B cell (primary cell): ENCODE measurements at regions not wholly inside any gene's neighbourhood (a gene's known extent, or its start where the extent isn't known, plus 50 kb on each side); places are given as distances from the start of the nearest gene placed in this dataset.

Source experiments
- ATAC-seq: fragments of 200-7000 bp; cut with Tn5 transposase; one replicate; pipeline ENCODE4 v1.10.0; 2021; ENCODE audit warnings: low read depth, mild to moderate bottlenecking, moderate number of reproducible peaks, moderate library complexity
- CTCF ChIA-PET: fragments of 350-600 bp; sonication (Branson Sonifier 250); formaldehyde crosslinking; loops from one replicate; lab custom pipeline; 2021; ENCODE audit warnings: antibody characterized with exemption, inconsistent platforms; lab: Charles Lee
- POLR2A ChIA-PET: fragments of 350-600 bp; sonication (Branson Sonifier 250); formaldehyde crosslinking; loops from one replicate; lab custom pipeline; 2021; ENCODE audit warnings: antibody characterized with exemption; lab: Charles Lee
- DNase-seq: peaks from one replicate; pipeline ENCODE4 v3.0.0; 2013
- H2AFZ ChIP-seq: 2 replicates; pipeline ENCODE4 v1.6.1; 2012; ENCODE audit warnings: mild to moderate bottlenecking, low read depth, low read length; ENCODE audit not compliant: insufficient read depth, poor library complexity, severe bottlenecking
- H3K27ac ChIP-seq, 2 donors: 1 replicate in 1 of 2; 2 replicates in 1 of 2; pipeline ENCODE4 v1.5.1; 2012 to 2013; ENCODE audit warnings: low read length in 2 of 2, mild to moderate bottlenecking in 2 of 2, moderate library complexity in 1 of 2
- H3K27me3 ChIP-seq, 4 experiments: fragments of 200-600 bp in 1 of 4; sonication (generic) in 1 of 4; replicated peaks in 1 of 4; 1 replicate in 2 of 4; 2 replicates in 2 of 4; pipeline versions ENCODE4 v1.6.1 to v1.7.0; 2013 to 2016; ENCODE audit warnings: low read length in 3 of 4, mild to moderate bottlenecking in 2 of 4, mixed read lengths in 1 of 4, moderate library complexity in 1 of 4; ENCODE audit not compliant: insufficient read depth in 4 of 4, control insufficient read depth in 3 of 4; ENCODE audit errors: control extremely low read depth in 1 of 4
- H3K36me3 ChIP-seq, 2 experiments: replicated peaks in 1 of 2; 1 replicate in 1 of 2; 2 replicates in 1 of 2; pipeline versions ENCODE4 v1.6.1 to v1.7.1; 2013; ENCODE audit warnings: low read length in 1 of 2; ENCODE audit not compliant: insufficient read depth in 2 of 2, control insufficient read depth in 1 of 2; ENCODE audit errors: control extremely low read depth in 1 of 2, extremely low read depth in 1 of 2
- H3K4me1 ChIP-seq, 2 donors: fragments of 200-600 bp in 1 of 2; sonication (generic) in 1 of 2; 1 replicate in 1 of 2; 2 replicates in 1 of 2; pipeline versions ENCODE4 v1.5.1 to v1.6.1; 2013 to 2017; ENCODE audit warnings: low read length in 2 of 2; ENCODE audit not compliant: control insufficient read depth in 2 of 2, insufficient read depth in 2 of 2
- H3K4me2 ChIP-seq: replicated peaks from 2 replicates; pipeline ENCODE3; 2012; ENCODE audit warnings: mild to moderate bottlenecking, low read depth, low read length; ENCODE audit not compliant: poor library complexity, severe bottlenecking
- H3K4me3 ChIP-seq, 5 experiments: fragments of 200-600 bp in 1 of 5; sonication (generic) in 1 of 5; 1 replicate in 3 of 5; 2 replicates in 2 of 5; pipeline versions ENCODE4 v1.5.1 to v1.7.0; 2011 to 2016; ENCODE audit warnings: low read length in 4 of 5, mild to moderate bottlenecking in 4 of 5, low read depth in 2 of 5, control low read depth in 1 of 5, moderate library complexity in 1 of 5; ENCODE audit not compliant: insufficient read depth in 1 of 5; ENCODE audit errors: control extremely low read depth in 1 of 5, extremely low read depth in 1 of 5
- H3K79me2 ChIP-seq: fragments of 200-600 bp; sonication (generic); one replicate; pipeline ENCODE4 v1.6.0; 2016; ENCODE audit warnings: low read length; ENCODE audit not compliant: control insufficient read depth, insufficient read depth
- H3K9ac ChIP-seq: fragments of 200-600 bp; sonication (generic); 2 replicates; pipeline ENCODE4 v1.6.1; 2017; ENCODE audit warnings: mild to moderate bottlenecking, low read length, moderate library complexity
- H3K9me3 ChIP-seq, 3 donors: one replicate each; pipeline versions ENCODE4 v1.6.1 to v1.7.1; 2013; ENCODE audit warnings: low read length in 2 of 3; ENCODE audit not compliant: control insufficient read depth in 2 of 3, insufficient read depth in 1 of 3; ENCODE audit errors: control extremely low read depth in 1 of 3
- H4K20me1 ChIP-seq: 2 replicates; pipeline ENCODE4 v1.6.0; 2012; ENCODE audit warnings: mild to moderate bottlenecking, low read length; ENCODE audit not compliant: insufficient read depth, control insufficient read depth, poor library complexity, severe bottlenecking
- H3K27ac Mint-ChIP-seq: one replicate; pipeline ENCODE4 v1.8.0; 2021; ENCODE audit warnings: mixed read lengths
- H3K27me3 Mint-ChIP-seq: one replicate; pipeline ENCODE4 v1.8.0; 2021; ENCODE audit warnings: mixed read lengths
- H3K4me1 Mint-ChIP-seq: one replicate; pipeline ENCODE4 v1.8.0; 2021; ENCODE audit warnings: mixed read lengths
- H3K4me3 Mint-ChIP-seq: one replicate; pipeline ENCODE4 v1.8.0; 2021; ENCODE audit warnings: mixed read lengths
- H3K9me3 Mint-ChIP-seq: one replicate; pipeline ENCODE4 v1.8.0; 2022; ENCODE audit warnings: mixed read lengths; ENCODE audit not compliant: insufficient read depth
- CTCF ChIP-seq: fragments of 200-600 bp; IDR thresholded peaks from one replicate; pipeline ENCODE4 v1.8.0; 2022; ENCODE audit warnings: antibody characterized with exemption, mild to moderate bottlenecking
- EZH2 ChIP-seq: IDR thresholded peaks from 2 replicates; pipeline ENCODE4 v1.6.1; 2012; ENCODE audit warnings: borderline replicate concordance, low read depth, mild to moderate bottlenecking, moderate library complexity, low read length; ENCODE audit not compliant: insufficient read depth, poor library complexity, severe bottlenecking
- WGBS: methylation state at CpG from one replicate; pipeline ENCODE4 v1.1.5; 2013; ENCODE audit warnings: missing lambda C conversion rate; ENCODE audit not compliant: insufficient coverage; 5-methylcytosine and 5-hydroxymethylcytosine counted together
- intact Hi-C: fragments of 100-400 bp; cut with micrococcal nuclease; formaldehyde crosslinking; loops from one replicate; pipeline ENCODE4 v1.10.0; 2022

GRCh38 chr1:188056011-188056410, 1227.3 kb downstream of the PLA2G4A start:
- Mint-ChIP-seq H3K4me3 (no peak overlapping the region), H3K27ac (no peak overlapping the region), H3K4me1 (no peaks in the 10 kb centered on the region), H3K27me3 (no peaks in the 10 kb centered on the region), H3K9me3 (peaks cover 2% of the 10 kb centered on the region)
- TF ChIP-seq EZH2 (no peak), CTCF (no peak)
- Histone ChIP-seq H3K9ac (no peak overlapping the region), H3K27ac (no peak overlapping the region), H3K27me3 (no peaks in the 10 kb centered on the region), H3K79me2 (no peaks in the 10 kb centered on the region), H3K9me3 (no peaks in the 10 kb centered on the region), H3K4me1 (no peaks in the 10 kb centered on the region), H4K20me1 (no peaks in the 10 kb centered on the region), H3K4me2 (no peak overlapping the region), H2AFZ (no peak overlapping the region), H3K36me3 (no peaks in the 10 kb centered on the region), H3K4me3 (no peak overlapping the region)
- intact Hi-C loops = no loop called here
- WGBS = 92% methylated on average over 2 of the region's 7 CpGs
- POLR2A ChIA-PET = no interaction called here
- ATAC-seq (no peak), DNase-seq (no peak)
- CTCF ChIA-PET = no interaction called here

GRCh38 chr1:188058801-188059200, 1230.1 kb downstream of the PLA2G4A start:
- no peak for DNase-seq
- H3K4me1 Mint-ChIP-seq = no peaks in the 10 kb centered on the region
- Histone ChIP-seq H3K27me3 (no peaks in the 10 kb centered on the region), H2AFZ (no peak overlapping the region), H4K20me1 (no peaks in the 10 kb centered on the region), H3K27ac (no peak overlapping the region), H3K4me2 (no peak overlapping the region), H3K9ac (no peak overlapping the region), H3K4me3 (no peak overlapping the region), H3K9me3 (no peaks in the 10 kb centered on the region), H3K4me1 (no peaks in the 10 kb centered on the region), H3K36me3 (no peaks in the 10 kb centered on the region), H3K79me2 (no peaks in the 10 kb centered on the region)
- CTCF ChIA-PET = no interaction called here
- H3K4me3 Mint-ChIP-seq = no peak overlapping the region
- no peak for TF ChIP-seq EZH2
- no peak for TF ChIP-seq CTCF
- WGBS = 100% methylated on average over 1 of the region's 1 CpG
- POLR2A ChIA-PET = no interaction called here
- intact Hi-C loops = no loop called here
- no peak overlapping the region for H3K27ac Mint-ChIP-seq
- H3K9me3 Mint-ChIP-seq = peaks cover 5% of the 10 kb centered on the region
- no peaks in the 10 kb centered on the region for H3K27me3 Mint-ChIP-seq
- no peak for ATAC-seq
